ENCODE measurements at regions not wholly inside any gene's neighbourhood (a gene's known extent, or its start where the extent isn't known, plus 50 kb on each side); places are given as distances from the start of the nearest gene placed in this dataset.

DNA sequence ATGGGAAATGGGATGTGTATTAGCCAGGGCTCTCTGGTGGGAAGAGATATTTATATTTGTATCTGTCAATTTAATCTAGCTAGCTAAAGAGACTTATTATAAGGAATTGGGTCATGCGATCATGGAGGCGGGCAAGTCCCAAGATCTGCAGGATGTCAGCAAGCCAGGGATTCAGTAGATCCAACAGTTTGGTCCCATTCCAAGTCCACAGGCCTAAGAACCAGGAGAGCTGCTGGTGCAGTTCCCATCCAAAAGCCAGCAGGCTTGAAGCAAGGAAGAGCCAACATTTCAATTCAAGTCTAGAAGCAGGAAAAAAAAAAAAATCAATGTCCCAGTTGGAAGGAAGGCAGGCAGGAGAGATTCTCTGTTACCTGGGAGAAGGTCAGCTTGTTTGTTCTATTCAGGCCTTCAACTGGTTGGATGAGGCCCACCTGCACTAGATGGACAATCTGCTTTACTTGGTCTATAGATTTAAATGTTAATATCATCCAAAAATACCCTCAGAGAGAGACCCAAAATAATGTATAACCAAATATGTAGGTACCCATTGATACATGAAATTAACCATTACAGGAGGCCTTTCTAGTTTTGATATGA is 60.7 kb upstream of the BCAT1 start:
- Histone ChIP-seq H3K4me3 (no peak overlapping the region), H3K36me3 (no peaks in the 10 kb centered on the region), H3K4me1 (no peaks in the 10 kb centered on the region), H3K27me3 (no peaks in the 10 kb centered on the region), H3K27ac (no peak overlapping the region), H3K9me3 (no peaks in the 10 kb centered on the region)
- TF ChIP-seq EP300 (IDR thresholded peaks at IDR 0.05), result no peak
- TF ChIP-seq POLR2AphosphoS5 (IDR thresholded peaks at IDR 0.05), result no peak
- DNase-seq (ENCODE audit: low spot score in 2 of 2), result no peak
- WGBS, result 82% methylated on average over 2 of the region's 2 CpGs

DNA sequence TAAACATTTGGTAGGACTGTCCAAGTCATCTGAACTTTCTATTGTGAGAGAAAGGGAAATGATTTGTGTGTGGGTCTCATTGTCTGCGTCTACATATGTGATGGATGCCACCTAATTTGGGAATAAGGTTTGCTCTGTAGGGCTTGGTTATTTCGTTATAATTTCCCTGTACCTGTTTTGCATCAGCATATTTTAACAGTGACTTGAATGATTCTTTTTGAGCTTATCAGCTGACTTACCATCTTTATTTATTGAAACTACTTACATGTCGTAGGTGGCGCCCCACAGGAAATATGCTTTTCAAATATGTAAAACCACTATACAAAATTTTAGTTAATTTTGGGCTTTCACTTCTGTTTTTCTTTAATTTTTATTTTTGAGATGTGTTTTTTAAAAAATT is 56.5 kb upstream of the BCAT1 start:
- TF ChIP-seq, protein P1, sequence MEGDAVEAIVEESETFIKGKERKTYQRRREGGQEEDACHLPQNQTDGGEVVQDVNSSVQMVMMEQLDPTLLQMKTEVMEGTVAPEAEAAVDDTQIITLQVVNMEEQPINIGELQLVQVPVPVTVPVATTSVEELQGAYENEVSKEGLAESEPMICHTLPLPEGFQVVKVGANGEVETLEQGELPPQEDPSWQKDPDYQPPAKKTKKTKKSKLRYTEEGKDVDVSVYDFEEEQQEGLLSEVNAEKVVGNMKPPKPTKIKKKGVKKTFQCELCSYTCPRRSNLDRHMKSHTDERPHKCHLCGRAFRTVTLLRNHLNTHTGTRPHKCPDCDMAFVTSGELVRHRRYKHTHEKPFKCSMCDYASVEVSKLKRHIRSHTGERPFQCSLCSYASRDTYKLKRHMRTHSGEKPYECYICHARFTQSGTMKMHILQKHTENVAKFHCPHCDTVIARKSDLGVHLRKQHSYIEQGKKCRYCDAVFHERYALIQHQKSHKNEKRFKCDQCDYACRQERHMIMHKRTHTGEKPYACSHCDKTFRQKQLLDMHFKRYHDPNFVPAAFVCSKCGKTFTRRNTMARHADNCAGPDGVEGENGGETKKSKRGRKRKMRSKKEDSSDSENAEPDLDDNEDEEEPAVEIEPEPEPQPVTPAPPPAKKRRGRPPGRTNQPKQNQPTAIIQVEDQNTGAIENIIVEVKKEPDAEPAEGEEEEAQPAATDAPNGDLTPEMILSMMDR (IDR thresholded peaks at IDR 0.05), result no peak
- TF ChIP-seq POLR2A (IDR thresholded peaks at IDR 0.05), result no peak
- TF ChIP-seq EP300 (IDR thresholded peaks at IDR 0.05), result no peak
- no peak for TF ChIP-seq POLR2AphosphoS5 (IDR thresholded peaks at IDR 0.05)
- no peak overlapping the region for H3K4me3 ChIP-seq
- H3K36me3 ChIP-seq, result no peaks in the 10 kb centered on the region
- DNase-seq (ENCODE audit: low spot score in 2 of 2), result no peak
- H3K27ac ChIP-seq, result no peak overlapping the region
- no peaks in the 10 kb centered on the region for H3K27me3 ChIP-seq
- WGBS, result 91% methylated on average over 4 of the region's 4 CpGs
- peaks cover 3% of the 10 kb centered on the region for H3K4me1 ChIP-seq
- no peaks in the 10 kb centered on the region for H3K9me3 ChIP-seq

DNA sequence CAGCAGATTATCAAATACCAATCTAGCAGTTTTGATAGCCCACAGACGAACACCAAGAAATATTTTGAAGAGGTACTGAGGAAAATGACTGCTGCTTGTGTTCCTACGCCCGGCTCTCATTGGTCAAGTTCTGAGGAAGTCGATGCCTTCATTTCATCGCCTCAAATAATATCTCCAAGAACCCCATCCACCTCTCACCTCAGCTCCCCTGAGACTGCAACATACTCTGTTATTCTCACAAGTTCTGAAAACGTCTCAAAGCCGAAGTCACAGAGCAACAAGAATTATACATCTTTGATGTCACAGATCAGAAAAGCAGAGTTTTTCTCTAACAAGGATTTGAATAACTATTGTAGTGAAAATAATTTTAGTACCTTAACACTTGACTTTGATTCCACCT is 55.5 kb upstream of the BCAT1 start:
- no peak for DNase-seq (ENCODE audit: low spot score in 2 of 2)
- Histone ChIP-seq H3K27me3 (no peaks in the 10 kb centered on the region), H3K4me1 (peaks cover 3% of the 10 kb centered on the region), H3K36me3 (no peaks in the 10 kb centered on the region), H3K4me3 (no peak overlapping the region), H3K9me3 (no peaks in the 10 kb centered on the region), H3K27ac (no peak overlapping the region)
- TF ChIP-seq, protein P1 (IDR thresholded peaks at IDR 0.05), result no peak
- TF ChIP-seq EP300 (IDR thresholded peaks at IDR 0.05), result no peak
- TF ChIP-seq POLR2A (IDR thresholded peaks at IDR 0.05), result no peak
- no peak for TF ChIP-seq POLR2AphosphoS5 (IDR thresholded peaks at IDR 0.05)
- WGBS, result 95% methylated on average over 7 of the region's 7 CpGs

DNA sequence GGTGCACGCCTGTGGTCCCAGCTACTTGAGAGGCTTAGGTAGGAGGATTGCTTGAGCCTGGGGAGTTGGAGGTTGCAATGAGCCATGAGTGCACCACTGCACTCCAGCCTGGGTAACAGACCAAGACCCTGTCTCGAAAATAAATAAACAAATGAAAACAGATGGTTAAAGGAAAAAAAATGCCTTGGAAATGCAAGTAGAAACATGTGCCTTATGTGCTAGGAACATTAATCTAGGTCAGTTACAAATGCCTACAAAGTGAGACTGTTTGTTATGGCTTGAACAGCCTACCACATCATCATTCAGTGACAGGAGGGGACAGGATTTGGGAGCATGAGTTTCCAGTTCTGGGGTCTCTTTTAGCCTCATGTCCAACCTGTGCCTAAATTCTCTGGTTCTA is 52.4 kb upstream of the BCAT1 start:
- TF ChIP-seq POLR2AphosphoS5 (IDR thresholded peaks at IDR 0.05), result no peak
- TF ChIP-seq EP300 (IDR thresholded peaks at IDR 0.05), result no peak
- TF ChIP-seq, protein P1 (IDR thresholded peaks at IDR 0.05), result no peak
- TF ChIP-seq POLR2A (IDR thresholded peaks at IDR 0.05), result no peak
- 61% methylated on average over 2 of the region's 2 CpGs for WGBS

More for the DNA sequence above, 52.4 kb upstream of the BCAT1 start:
- Histone ChIP-seq H3K27me3 (no peaks in the 10 kb centered on the region), H3K9me3 (no peaks in the 10 kb centered on the region), H3K36me3 (no peaks in the 10 kb centered on the region), H3K27ac (no peak overlapping the region), H3K4me3 (no peak overlapping the region), H3K4me1 (peaks cover 19% of the 10 kb centered on the region)
- DNase-seq (ENCODE audit: low spot score in 2 of 2), result no peak
